ENCODE measurements at regions not wholly inside any gene's neighbourhood (a gene's known extent, or its start where the extent isn't known, plus 50 kb on each side); places are given as distances from the start of the nearest gene placed in this dataset.
"Not testable (repeated sequence)": the region's sequence is repeated elsewhere in the genome, so short reads cannot be mapped to it uniquely, and the experiment has no call there.

DNA sequence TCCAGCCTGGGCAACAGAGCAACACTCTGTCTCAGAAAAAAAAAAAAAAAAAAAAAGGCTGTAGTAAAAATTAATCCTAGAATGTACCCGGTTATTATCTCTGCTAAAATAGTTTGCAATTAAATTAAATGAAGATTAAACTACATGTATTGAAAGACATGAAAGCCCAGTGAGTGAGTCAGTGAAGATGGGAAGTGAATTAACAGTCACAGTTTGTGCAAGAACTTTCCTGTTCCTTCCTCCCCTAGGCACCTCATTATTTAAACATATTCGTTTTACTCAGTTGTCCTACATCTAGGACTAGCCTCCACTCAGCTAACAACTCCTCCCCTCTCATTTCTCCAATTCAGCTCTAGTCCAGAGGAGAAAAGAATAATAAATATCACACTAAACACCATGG, 88.2 kb downstream of the CDRT15L2 start:
- TF ChIP-seq EZH2 (IDR thresholded peaks at IDR 0.05; ENCODE audit: low read depth) = not testable (repeated sequence)
- TF ChIP-seq, protein P1, sequence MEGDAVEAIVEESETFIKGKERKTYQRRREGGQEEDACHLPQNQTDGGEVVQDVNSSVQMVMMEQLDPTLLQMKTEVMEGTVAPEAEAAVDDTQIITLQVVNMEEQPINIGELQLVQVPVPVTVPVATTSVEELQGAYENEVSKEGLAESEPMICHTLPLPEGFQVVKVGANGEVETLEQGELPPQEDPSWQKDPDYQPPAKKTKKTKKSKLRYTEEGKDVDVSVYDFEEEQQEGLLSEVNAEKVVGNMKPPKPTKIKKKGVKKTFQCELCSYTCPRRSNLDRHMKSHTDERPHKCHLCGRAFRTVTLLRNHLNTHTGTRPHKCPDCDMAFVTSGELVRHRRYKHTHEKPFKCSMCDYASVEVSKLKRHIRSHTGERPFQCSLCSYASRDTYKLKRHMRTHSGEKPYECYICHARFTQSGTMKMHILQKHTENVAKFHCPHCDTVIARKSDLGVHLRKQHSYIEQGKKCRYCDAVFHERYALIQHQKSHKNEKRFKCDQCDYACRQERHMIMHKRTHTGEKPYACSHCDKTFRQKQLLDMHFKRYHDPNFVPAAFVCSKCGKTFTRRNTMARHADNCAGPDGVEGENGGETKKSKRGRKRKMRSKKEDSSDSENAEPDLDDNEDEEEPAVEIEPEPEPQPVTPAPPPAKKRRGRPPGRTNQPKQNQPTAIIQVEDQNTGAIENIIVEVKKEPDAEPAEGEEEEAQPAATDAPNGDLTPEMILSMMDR (conservative IDR thresholded peaks at IDR 0.05) = not testable (repeated sequence)
